ENCODE measurements at regions not wholly inside any gene's neighbourhood (a gene's known extent, or its start where the extent isn't known, plus 50 kb on each side); places are given as distances from the start of the nearest gene placed in this dataset.
"Not testable (repeated sequence)": the region's sequence is repeated elsewhere in the genome, so short reads cannot be mapped to it uniquely, and the experiment has no call there.

DNA sequence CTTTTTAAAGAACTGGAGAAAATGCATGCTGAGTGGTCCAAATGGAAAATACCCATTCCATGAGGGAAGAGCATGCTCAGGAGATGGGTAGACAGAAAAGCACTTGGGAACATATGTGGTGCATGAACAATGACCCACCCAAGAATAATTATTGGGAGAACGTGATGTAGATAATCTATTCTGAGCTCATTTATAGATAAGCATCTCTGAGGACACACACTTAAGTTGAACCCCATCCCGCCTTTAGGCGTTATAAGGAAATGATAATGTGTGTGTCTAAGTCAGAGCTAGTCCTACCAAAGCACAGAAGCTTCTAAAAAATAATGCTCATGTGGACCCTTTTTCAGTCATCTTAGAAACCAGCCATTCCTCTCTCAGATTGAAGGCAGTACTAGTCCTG is 189.9 kb downstream of the KTN1 start:
- DNase-seq: no peak

DNA sequence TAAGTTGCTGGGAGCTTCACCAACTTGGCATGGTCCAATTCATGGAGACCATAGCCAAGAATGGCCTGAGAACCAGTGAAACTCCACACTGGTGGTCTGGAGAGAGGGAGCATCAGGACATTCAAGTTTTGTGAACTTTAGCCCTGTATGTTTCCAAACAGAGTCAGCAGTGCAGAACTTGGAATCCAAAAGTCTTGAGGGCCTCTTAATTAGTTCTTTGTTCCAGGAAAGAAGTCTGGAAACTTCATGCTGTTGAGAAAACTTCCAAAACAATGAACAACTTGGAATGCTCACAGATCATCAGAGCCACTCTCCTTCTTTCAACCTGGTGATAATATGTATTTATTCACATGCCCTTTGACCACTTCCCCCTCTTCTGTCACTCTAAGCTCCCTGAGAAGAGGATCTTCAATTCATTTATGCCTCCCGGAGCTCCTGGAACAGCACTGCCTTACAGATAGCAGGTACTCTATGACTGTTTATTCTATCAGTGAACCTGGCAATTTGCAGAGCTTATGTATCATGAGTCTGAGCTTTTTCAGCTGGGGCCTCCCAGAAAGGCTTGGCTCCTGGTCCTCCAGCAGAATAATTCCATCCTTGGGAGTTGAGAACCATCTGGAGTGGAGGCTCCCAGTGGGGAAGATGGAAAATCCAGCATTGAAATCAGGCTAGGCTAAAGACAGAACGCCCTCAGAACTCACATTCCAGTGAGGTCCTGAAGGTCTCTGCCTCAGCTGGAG is 191.4 kb downstream of the KTN1 start:
- DNase-seq: no peak

DNA sequence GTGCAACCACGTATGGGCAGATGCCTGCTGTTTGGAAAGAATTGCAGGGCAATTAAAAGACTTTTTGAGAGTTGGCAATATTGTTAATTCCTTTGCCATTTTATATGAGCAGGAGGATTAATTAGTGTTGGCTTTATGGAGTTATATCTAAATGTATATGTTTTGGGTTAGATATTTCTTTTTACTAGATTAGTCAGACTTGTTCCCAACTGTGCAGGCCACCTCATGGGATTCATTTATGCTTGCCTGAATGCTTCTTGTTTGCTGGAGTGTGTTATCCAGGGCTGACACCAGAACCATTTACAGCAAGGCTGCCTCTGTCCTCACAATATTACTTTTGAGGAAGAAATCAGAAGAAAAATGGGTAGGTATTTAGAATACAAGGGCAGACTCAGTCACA is 192.5 kb downstream of the KTN1 start:
- no peak for DNase-seq

DNA sequence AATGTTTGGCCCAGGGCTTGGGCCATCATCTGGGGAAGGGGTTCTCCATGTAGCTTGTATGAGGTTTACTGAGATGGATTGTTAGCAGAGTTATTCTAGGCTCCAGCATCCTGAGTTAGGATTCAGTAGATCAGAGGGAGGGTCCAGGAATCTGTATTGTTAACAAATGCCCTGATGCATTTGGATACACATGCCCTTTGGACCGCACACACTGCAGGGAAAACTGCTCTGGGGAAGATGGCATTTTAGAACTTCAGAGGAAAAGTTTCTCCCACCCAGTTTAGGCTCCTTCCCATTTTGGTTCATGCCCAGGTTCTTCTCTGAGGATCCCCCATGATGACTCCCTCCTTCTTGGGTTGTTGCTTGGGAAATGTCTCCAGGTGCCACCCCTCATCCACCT is 193.3 kb downstream of the KTN1 start:
- no peak for DNase-seq

DNA sequence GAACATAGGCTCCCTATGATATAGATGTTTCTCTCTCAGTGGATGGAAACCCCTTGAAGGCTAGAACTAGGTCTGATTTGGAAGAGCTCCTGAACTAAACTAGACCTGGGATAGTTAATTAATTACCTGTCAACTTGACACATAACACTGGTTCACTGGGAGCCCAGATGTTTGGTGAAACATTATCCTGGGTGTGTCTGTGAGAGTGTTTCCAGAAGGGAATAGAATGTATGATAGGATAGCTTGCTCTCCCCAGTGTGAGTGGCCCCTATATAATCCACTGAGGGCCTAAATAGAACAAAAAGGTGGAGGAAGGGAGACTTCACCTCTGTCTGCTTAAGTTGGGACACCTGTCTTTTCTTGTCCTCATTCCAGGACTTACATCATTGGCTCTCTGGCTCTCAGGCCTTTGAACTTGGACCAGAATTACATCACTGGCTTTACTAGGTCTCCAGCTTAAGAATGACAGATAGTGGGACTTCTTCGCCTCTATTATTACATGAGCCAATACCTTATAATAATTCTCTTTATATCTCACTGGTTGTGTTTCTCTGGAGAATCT is 194.1 kb downstream of the KTN1 start:
- DNase-seq: no peak

DNA sequence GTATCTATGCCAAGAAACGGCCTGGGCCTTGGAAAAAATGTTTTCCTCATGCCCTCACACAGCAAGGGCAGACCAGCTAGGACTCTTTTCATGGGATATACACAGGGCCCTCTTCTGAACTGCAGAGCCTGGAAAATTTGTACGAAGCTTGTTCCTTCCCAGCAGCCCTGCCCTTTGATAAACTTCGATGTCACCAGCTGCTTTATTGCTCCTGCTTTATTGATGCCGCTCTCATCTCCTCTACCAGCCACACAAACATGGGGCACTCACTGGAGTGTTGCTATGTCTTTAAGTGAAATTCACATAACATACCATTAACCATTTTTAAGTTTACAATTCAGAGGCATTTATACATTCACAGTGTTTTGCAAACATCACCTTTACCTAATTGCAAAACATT is 197.9 kb downstream of the KTN1 start:
- DNase-seq: no peak

DNA sequence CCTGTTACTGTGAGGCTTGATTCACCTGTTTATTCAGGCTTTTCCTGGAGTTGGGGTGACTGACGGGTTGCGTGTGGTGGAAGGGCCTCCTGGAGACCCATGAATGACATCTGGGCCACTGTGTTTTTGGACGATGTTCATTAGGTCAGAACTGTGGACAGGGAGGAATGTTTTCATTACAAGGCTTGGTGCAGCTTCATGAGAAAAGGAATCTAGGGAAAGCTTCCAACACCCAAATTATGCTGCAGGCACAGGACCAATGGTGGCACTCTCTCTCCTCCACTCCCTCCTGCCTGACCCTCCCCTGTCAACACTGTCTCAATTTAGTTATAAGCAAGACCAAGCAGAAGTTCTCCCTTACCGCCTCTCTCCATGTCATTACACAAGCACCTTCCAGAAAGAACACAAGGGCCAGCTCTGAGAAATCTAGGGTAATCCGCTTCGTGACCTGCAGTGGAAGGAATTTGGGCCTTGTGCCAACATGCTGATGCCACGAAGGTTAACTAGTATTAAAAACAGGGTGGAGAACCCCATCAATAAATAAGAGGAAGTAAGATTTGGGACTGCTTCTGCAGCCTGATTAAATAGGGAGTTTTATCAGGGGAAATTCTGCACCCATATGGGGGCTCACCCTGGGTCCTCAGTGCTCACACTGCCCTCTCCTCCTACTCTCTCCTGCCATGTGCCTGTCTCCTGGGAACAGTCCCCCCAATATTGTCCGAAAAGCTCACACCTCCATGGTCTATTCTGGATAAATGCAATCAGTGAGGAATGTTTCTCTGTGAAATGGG is 200.3 kb downstream of the KTN1 start:
- no peak for DNase-seq

DNA sequence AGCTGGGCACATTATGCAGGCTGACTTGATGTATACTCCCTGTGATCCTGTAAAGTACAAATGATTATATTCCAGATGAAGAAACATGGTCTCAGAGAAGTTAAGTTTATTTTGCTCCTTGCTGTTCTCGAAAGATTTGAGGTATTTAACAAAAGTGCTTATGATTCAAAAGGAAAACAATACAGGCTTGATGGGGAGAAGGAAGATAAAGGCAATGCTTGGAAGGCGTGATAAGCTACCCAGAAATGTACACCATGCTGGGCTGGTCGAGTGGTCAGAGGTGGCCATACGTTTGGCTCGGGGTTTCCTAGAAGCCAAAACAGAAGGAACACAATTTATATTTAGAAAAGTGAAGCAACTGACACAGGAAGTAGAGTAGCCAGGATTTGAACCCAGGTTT is 201.0 kb downstream of the KTN1 start:
- DNase-seq: no peak

DNA sequence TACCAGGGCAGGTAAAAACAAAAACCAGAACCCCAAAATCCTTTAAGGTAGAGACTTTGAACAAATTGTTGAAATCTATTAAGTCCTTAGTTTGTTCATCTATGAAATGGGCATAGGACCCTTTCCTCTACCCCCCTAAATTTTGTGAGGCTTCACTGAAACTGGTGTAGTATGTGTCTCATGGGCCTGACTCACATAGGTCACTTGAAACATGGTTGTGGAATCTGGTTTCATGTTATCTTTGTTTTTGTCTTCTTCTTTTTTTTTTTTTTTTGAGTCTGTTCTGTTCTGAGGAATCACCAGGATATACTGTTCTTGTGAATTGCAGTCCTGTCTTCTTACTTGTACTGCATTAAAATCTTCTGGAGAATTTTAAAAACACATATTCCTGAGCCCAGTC is 202.2 kb downstream of the KTN1 start:
- DNase-seq: no peak

DNA sequence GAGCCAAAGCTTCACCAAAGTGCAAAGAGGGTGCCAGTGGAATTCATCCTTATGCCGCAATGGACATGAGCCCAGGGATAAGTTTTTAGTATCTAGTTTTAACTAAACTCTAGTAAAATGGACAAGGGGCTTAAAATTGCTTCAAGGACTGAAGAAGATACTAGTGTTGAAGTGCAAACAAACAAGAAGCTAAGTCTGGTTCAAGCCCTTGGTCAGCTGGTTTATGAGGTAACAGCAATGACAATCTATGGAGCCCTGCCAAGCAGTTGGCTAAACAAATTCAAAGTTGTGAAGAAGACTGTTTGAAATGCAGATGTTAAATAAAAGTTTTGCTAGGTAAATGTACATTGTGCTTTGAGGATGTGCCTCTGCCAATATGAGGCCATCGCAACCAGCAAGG is 209.4 kb downstream of the KTN1 start:
- no peak for DNase-seq

DNA sequence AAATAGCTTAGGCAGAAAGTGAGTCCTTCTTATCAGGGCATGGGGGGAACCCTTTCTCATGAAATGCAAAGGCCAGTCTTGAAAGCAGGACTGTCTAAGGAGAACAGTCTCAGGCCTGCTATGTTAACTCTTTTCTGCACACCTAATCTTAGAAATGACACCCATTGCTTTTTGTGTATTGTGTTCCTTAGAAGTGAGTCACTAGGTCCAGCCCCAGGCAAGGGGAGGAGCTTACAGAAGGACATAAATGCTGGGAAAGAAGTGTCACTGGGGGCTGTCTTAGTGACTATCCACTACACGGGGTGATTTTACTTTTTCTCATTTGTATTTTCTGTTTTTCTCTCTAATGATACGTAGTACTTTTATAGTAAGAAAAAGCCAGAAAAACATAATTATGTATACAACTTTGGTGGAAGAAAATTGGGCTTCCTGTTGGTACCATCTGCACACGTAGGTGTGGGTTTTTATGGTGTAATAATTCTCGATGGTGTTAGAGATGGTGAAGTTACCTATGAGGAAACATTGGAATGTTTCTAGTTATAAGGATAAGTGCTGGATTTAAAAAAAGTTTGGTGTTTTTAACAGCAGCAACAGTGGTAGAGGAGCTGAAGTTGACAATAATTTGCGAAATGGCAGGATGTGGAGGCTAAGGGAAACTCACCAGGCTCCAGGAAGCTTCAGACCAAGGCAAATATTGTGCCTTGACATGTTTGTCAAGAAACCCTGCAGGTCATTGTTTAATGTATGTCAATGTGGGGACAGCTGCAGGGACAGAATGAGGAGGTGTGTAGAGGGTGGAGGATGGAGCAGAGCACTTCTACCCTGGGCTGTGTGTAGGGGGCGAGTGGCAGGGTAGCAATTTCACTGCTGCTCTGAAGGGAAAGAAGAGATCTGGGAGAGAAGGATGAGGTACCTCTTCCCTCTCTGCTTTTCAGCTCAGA is 214.9 kb downstream of the KTN1 start:
- no peak for DNase-seq

DNA sequence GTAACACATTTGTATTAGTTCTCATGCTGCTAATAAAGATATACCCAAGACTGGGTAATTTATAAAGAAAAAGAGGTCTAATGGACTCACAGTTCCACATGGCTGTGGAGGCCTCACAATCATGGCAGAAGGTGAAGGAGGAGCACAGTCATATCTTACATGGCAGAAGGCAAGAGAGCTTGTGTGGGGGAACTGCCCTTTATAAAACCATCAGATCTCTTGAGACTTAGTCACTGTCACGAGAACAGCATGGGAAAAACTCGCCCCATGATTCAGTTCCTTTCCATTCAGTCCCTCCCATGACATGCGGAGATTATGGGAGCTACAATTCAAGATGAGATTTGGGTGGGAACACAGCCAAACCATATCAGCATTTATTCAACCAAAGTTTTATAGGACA is 216.5 kb downstream of the KTN1 start:
- not testable (repeated sequence) for DNase-seq

DNA sequence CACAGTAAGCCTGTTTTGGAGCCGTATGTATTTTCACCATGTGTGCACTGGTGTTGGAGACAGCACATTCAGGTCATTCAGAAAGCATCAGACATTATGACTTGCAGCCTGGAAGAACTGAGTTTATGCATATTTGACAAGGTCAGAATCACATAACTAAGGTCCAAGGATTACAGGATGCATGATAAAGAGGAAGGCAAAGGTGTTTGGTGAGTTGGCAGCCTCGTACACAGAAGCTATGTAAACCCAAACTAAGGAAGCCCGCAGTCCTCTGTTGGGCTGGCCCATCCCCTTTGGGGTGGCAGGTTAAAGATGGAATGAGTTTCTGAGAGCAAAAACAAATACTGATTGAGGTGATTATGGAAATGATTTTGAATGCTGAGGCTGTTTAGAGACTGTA is 218.4 kb downstream of the KTN1 start:
- DNase-seq: no peak

DNA sequence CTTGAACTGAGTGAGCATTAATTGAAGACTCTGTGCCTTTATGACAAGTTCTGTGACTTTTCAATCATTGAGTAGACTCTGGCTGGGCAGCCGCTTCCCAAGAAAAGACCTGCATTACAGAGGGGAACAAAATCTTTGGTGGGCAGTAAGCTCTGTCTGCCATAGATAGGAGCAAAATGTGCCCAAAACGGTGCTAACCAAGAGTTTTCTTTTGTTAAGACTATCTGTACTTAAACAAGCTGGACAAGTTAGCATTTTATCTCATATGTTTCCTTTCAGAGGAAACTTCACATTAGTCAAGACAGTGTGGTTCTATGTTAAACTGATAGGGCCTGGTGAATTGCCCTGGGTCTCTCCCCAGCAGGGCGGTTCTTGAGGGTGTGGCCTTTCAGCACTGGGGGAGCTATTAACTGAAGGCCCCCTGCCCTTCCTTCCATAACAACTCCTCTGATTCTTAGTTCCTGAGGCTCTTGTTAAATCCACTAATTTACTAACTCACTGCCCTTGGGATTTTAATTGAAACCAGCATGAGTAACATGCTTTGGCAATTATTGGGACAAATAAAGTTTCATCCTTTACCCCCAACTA is 219.6 kb downstream of the KTN1 start:
- DNase-seq: no peak

DNA sequence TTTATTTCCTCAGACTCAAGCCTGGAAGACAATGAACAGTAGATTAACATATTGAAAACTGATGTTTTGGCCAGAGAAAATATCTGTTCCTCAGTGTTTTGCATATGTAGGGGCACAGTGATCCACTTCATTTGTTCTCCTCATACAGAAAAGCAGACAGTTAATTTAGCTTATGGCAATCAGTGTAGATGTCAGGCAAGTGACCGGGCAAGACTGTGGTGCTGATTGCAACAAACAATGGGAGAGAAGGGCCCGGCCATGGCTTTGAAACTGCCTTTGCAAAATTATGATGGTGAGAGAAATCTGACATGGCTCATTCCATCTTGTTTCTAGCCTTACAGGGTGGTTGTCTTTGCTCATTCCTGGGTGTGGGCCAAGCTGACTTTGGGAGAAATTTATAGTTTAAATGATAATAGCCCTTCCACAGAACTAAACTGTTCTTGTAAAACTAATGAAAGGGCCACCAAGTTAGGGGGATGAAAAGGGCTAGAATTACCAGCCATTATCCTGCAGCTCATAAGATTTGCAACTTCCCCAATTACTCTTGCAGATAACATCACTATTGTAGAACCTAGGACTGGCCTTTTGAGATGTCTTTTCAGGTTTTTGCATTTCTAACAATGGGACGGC is 220.3 kb downstream of the KTN1 start:
- DNase-seq: no peak

DNA sequence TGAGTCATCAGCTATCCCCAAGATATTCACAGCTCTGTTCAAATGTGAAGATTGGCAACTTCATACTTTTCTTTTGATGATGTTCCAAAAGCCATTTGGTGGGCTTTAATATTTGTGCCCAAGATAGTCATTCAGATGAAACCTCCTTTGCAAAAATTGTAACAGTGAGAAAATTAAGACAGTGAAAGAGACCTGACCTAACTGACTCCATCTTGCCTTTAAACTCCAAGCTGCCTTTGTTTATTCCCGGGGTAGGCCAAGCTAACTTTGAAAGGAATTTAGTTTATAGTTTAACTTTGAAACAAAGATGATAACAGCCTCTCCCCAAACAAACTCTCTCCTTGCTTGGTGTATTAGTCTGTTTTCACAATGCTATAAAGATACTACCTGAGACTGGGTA is 221.1 kb downstream of the KTN1 start:
- DNase-seq: no peak

DNA sequence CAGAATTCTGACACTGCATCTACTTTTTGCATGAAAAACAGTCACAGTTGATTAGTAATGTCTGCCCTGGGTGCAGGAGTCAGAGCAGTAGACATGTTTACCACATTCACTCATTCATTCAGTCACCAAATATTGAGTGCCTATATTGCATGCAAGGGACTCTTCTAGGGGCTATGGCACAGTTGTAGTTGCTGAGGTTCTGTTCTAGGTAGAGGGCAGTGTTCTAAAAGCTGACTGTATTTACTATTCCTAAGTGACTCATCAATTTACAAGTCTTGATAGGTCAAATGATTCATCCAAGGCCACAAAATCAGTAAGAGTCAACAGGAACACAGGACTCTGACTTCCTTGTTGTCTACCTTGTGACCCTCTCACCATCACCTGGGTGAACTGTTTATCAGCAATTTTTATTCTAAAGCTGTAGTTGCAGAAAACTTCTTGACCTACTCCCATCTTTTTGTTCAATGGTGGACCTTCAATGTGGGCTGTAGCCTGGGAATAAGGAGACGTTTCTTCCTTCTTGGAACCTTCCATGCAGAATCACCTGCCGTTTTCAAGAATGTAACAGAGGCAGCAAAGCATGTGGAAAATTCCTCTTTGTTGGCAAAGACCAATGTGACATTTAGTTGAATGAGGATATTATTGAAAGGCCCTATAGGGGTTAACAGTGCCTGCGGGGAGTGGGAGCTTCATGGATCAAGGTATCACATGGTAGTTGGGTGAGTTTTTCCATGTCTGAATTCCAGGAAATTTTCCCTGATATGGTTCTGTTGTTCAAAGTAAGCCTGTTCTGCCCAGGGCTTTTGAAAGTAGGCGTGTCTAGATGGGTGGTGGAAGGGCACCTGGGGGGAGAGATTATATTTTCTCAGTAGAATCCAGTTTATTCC is 223.2 kb downstream of the KTN1 start:
- no peak for DNase-seq

DNA sequence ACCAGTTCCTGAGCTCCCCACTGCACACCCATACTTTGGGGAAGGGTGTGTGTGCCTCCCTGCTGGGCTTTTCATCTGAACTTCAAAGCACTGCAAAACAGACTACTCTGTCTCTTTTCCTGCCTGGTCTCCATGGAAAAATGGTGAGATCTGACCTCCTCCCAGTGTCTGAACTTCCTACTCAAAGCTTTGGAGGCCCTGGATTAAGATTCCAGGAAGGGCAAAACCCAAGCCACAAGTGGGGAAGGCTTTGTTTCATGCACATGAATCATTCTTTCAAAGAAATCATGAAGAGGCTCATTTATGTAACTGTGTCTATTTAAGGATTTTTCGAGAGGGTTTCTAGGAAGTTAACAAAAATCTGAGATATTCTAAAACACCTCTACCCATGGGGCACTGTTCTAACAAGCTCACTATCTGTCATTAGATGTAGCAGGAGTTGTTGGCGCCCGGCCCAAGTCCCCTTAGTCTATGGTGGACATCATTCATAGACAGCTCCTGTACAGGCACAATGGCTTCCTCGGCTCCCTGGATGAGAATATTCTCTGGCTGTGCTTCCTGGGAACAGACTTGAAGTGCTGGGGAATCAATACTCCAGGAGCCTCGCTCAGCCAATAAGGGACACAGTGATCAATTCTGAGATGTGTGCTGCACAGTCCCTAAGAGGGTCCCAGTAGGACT is 224.0 kb downstream of the KTN1 start:
- DNase-seq: no peak

DNA sequence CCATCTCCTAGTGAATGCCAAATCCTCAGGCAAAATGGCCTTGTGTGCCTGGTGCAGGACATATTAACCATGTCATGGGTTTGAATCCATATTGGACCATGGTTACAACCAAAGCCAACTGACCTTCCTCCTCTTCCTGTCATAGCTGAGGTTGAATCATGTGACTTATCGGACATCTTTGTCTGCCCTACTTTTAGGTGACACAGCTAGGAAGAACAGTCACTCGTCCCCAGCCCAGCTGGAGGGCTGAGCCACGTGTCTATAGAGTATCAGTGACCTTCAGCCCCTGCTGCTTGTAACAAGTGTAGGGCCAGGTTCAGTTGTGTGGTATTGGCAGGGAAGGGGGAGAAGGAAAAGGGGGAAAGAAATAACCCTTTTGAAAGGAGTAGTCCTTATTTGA is 225.2 kb downstream of the KTN1 start:
- no peak for DNase-seq

DNA sequence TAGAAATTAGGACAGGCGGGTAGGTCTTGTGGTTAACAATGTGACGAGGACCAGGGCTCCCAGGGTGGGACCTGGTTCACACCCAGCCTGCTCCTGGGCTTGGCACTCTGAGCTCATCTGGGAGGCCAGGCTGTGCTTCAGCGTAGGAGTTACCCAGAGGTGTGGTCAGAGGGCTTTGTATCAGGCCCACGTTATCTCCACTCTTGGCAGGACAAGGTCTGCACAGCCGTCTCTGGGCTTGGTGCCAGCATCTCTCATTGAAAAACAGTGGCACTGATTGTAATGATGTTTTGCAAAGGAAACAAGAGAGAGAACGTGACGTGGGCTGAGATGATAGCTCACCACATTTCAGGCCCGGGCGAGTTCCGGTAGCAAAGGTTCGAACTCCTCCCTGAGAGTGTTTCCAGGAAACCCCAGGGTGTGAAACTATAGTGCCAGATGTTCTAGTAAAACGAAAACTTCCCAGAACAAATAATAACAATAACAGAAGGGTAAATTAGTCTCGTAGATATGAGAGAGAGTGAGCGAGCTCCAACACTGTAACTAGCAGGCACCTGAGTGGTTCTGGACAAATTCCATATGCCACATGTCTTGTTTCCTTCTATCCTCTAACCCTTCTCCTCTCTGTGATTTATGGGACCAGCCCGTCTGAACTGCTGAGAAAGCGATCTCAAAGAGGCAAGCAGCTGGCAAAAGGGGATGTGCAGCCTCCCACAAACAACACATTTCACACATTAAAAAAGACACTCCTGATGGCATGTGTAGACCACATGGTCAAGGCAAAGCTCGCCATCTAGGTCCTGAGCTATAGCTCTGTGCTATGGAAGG is 227.3 kb downstream of the KTN1 start:
- no peak for DNase-seq

All from NCI-H1417 treated with DMSO at 0.1 percent for 48 hours (cell line).